AG04449 (cell line): ENCODE measurements at regions not wholly inside any gene's neighbourhood (a gene's known extent, or its start where the extent isn't known, plus 50 kb on each side); places are given as distances from the start of the nearest gene placed in this dataset.
"Not testable (repeated sequence)": the region's sequence is repeated elsewhere in the genome, so short reads cannot be mapped to it uniquely, and the experiment has no call there.

ENCODE experiments used
- CTCF ChIA-PET: fragments of 350-600 bp; formaldehyde crosslinking; extraction: SDS; loops from one replicate; lab custom pipeline; 2021; ENCODE audit warnings: antibody characterized with exemption; lab: Yijun Ruan, JAX
- POLR2A ChIA-PET: fragments of 400-600, 350-600 bp; formaldehyde crosslinking; extraction: SDS; loops from one replicate; lab custom pipeline; 2020; ENCODE audit warnings: antibody characterized with exemption, inconsistent platforms; lab: Yijun Ruan, JAX
- DNase-seq: peaks from one replicate; pipeline ENCODE4 v3.0.0-alpha.2; 2010; ENCODE audit warnings: low read depth, low spot score
- H3K4me3 ChIP-seq: 2 replicates; pipeline ENCODE4 v1.5.1; 2011; ENCODE audit warnings: low read depth, mild to moderate bottlenecking, control low read depth, low read length
- TF ChIP-seq, protein P1 (sequence below): IDR thresholded peaks from one replicate; pipeline ENCODE4 v1.5.1; 2011; ENCODE audit warnings: mild to moderate bottlenecking, moderate library complexity, low read length, control low read depth, inconsistent platforms; ENCODE audit not compliant: insufficient read depth; ENCODE audit errors: missing control alignments

GRCh38 chr12:30166006-30166795 lies 382.5 kb upstream of the TMTC1 start:
- H3K4me3 ChIP-seq: no peak overlapping the region
- TF ChIP-seq, protein P1, sequence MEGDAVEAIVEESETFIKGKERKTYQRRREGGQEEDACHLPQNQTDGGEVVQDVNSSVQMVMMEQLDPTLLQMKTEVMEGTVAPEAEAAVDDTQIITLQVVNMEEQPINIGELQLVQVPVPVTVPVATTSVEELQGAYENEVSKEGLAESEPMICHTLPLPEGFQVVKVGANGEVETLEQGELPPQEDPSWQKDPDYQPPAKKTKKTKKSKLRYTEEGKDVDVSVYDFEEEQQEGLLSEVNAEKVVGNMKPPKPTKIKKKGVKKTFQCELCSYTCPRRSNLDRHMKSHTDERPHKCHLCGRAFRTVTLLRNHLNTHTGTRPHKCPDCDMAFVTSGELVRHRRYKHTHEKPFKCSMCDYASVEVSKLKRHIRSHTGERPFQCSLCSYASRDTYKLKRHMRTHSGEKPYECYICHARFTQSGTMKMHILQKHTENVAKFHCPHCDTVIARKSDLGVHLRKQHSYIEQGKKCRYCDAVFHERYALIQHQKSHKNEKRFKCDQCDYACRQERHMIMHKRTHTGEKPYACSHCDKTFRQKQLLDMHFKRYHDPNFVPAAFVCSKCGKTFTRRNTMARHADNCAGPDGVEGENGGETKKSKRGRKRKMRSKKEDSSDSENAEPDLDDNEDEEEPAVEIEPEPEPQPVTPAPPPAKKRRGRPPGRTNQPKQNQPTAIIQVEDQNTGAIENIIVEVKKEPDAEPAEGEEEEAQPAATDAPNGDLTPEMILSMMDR: no peak
- DNase-seq: no peak
- CTCF ChIA-PET: no interaction called here
- POLR2A ChIA-PET: no interaction called here

DNA sequence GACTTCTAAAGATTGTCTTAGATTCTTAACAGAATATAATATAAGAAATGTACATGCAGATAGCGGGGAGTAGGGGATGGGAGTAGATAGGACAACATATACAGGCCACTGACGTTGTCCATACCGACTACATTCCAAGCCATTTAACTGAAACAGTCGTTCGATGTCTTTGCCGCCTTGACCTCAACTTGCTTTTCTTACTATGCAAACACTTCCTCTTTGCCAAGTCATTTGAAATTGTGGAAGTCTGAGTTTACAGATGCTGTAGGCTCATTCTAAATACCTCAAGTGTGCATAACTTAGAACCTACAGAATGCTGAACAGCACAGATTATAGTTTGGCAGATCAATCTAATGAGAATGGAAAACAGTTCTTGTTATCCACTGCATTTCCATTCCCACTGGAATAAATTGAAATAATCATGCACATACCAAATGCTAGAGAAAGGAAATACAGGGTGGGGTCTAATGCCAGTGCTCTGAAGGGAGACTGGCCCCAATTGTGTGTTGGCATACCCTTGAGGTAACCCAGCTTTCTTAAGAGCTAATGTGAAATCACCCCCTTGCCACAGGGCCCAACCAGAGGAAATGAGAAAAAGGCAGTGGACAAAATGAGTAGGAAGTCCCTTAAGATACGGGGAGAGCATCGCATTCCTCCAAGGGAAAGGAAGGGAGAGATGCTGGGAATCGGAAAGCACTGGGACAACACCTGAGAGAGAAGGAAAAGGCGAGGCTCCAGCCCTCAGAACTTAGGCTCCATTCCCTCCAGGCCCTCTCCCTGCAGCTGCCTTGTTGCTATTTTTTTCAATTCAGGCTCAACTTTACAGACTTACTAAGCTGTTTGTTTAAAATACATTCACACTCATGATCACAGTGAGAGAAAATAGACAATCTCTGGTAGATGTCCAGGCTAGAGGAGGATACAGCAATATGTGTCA lies 380.9 kb upstream of the TMTC1 start:
- DNase-seq: no peak
- ChIA-PET POLR2A (no interaction called here), CTCF (no interaction called here)
- no peak overlapping the region for H3K4me3 ChIP-seq
- TF ChIP-seq, protein P1: no peak

- H3K4me3 ChIP-seq, CTCF ChIA-PET, POLR2A ChIA-PET, DNase-seq: not testable (repeated sequence)
Measured at GRCh38 chr12:30156833-30157232, 373.1 kb upstream of the TMTC1 start.

GRCh38 chr12:30155001-30155730 lies 371.4 kb upstream of the TMTC1 start:
- no peak overlapping the region for H3K4me3 ChIP-seq
- TF ChIP-seq, protein P1: no peak
- DNase-seq: no peak
- ChIA-PET POLR2A (interaction anchor here (0.7 kb wide), 1 partner anchor 11 kb away, joined by 3 read pairs; no protein-coding TSS in a partner anchor), CTCF (interaction anchor here (0.9 kb wide), 1 partner anchor 635 kb away, joined by 3 read pairs; no protein-coding TSS in a partner anchor)

DNA sequence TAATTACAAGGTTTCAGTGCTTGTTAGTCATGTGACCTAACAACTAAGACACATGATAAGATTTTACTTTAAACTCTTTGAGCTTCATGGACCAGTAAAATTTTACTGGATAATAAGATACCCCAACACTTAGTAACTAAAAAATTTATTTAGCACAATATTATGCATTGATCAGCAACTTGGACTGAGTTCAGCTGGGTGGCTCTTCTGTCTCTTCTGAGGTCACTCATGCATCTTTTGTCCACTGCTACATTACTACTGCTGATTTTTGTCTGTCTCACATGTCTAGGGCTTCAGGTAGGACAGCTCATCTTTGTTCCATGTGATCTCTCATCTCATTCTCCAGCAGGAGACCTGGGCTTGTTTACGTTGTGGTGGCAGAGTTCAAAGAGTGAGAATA lies 370.2 kb upstream of the TMTC1 start:
- H3K4me3 ChIP-seq: no peak overlapping the region
- DNase-seq: no peak
- CTCF ChIA-PET: no interaction called here
- POLR2A ChIA-PET: no interaction called here
- TF ChIP-seq, protein P1: no peak

GRCh38 chr12:30152705-30153104 lies 369.0 kb upstream of the TMTC1 start:
- TF ChIP-seq, protein P1: no peak
- DNase-seq: no peak
- POLR2A ChIA-PET: no interaction called here
- CTCF ChIA-PET: no interaction called here
- no peak overlapping the region for H3K4me3 ChIP-seq
